Dendritic cell treated with granulocyte-macrophage colony-stimulating factor and Interleukin-4, amounts not matched to agents 40 ng/mL and 50 ng/mL, for 4 days (primary cell): ENCODE measurements at regions not wholly inside any gene's neighbourhood (a gene's known extent, or its start where the extent isn't known, plus 50 kb on each side); places are given as distances from the start of the nearest gene placed in this dataset.

Experiments
- H3K27ac Mint-ChIP-seq: one replicate; pipeline ENCODE4 v1.8.0; 2022; ENCODE audit warnings: mild to moderate bottlenecking, mixed read lengths
- H3K27me3 Mint-ChIP-seq: one replicate; pipeline ENCODE4 v1.8.0; 2022; ENCODE audit warnings: mild to moderate bottlenecking, mixed read lengths
- H3K36me3 Mint-ChIP-seq: one replicate; pipeline ENCODE4 v1.8.0; 2022; ENCODE audit warnings: low read depth, mixed read lengths
- H3K4me1 Mint-ChIP-seq: one replicate; pipeline ENCODE4 v1.8.0; 2022; ENCODE audit warnings: low read depth, mixed read lengths
- H3K4me3 Mint-ChIP-seq: one replicate; pipeline ENCODE4 v1.8.0; 2022; ENCODE audit warnings: mild to moderate bottlenecking, moderate library complexity, mixed read lengths
- H3K9me3 Mint-ChIP-seq: one replicate; pipeline ENCODE4 v1.8.0; 2022; ENCODE audit warnings: mixed read lengths
- intact Hi-C: fragments of 100-400 bp; cut with micrococcal nuclease; formaldehyde crosslinking; loops from one replicate; pipeline ENCODE4 v1.15.0; 2022

GRCh38 chr11:92850296-92850826, 119.1 kb upstream of the MTNR1B start:
- Mint-ChIP-seq H3K27me3 (no peaks in the 10 kb centered on the region), H3K36me3 (no peaks in the 10 kb centered on the region), H3K4me3 (no peak overlapping the region), H3K9me3 (no peaks in the 10 kb centered on the region), H3K27ac (no peak overlapping the region), H3K4me1 (no peaks in the 10 kb centered on the region)
- intact Hi-C loops: no loop called here

GRCh38 chr11:92852229-92852628, 117.2 kb upstream of the MTNR1B start:
- Mint-ChIP-seq H3K4me1 (no peaks in the 10 kb centered on the region), H3K36me3 (no peaks in the 10 kb centered on the region), H3K9me3 (no peaks in the 10 kb centered on the region), H3K27ac (no peak overlapping the region), H3K27me3 (no peaks in the 10 kb centered on the region), H3K4me3 (no peak overlapping the region)
- intact Hi-C loops: no loop called here

- H3K4me1 Mint-ChIP-seq: no peaks in the 10 kb centered on the region
- H3K27me3 Mint-ChIP-seq: no peaks in the 10 kb centered on the region
- no peaks in the 10 kb centered on the region for H3K36me3 Mint-ChIP-seq
- no peaks in the 10 kb centered on the region for H3K9me3 Mint-ChIP-seq
- intact Hi-C loops: no loop called here
- no peak overlapping the region for H3K27ac Mint-ChIP-seq
- no peak overlapping the region for H3K4me3 Mint-ChIP-seq
Observed at GRCh38 chr11:92852946-92853345, 116.5 kb upstream of the MTNR1B start.

- Mint-ChIP-seq H3K4me3 (no peak overlapping the region), H3K9me3 (no peaks in the 10 kb centered on the region), H3K36me3 (no peaks in the 10 kb centered on the region), H3K27me3 (no peaks in the 10 kb centered on the region), H3K4me1 (no peaks in the 10 kb centered on the region), H3K27ac (no peak overlapping the region)
- intact Hi-C loops: no loop called here
Observed at GRCh38 chr11:92854162-92854561, 115.3 kb upstream of the MTNR1B start.

GRCh38 chr11:92854952-92855351, 114.5 kb upstream of the MTNR1B start:
- Mint-ChIP-seq H3K9me3 (no peaks in the 10 kb centered on the region), H3K4me3 (no peak overlapping the region), H3K4me1 (no peaks in the 10 kb centered on the region), H3K27me3 (no peaks in the 10 kb centered on the region), H3K36me3 (no peaks in the 10 kb centered on the region), H3K27ac (no peak overlapping the region)
- intact Hi-C loops: no loop called here

- H3K36me3 Mint-ChIP-seq: no peaks in the 10 kb centered on the region
- H3K4me3 Mint-ChIP-seq: no peak overlapping the region
- H3K4me1 Mint-ChIP-seq: no peaks in the 10 kb centered on the region
- intact Hi-C loops: no loop called here
- no peaks in the 10 kb centered on the region for H3K9me3 Mint-ChIP-seq
- H3K27ac Mint-ChIP-seq: no peak overlapping the region
- H3K27me3 Mint-ChIP-seq: no peaks in the 10 kb centered on the region
Observed at GRCh38 chr11:92855607-92856405, 113.6 kb upstream of the MTNR1B start.

GRCh38 chr11:92857407-92857806, 112.0 kb upstream of the MTNR1B start:
- Mint-ChIP-seq H3K27ac (no peak overlapping the region), H3K9me3 (no peaks in the 10 kb centered on the region), H3K36me3 (no peaks in the 10 kb centered on the region), H3K4me3 (no peak overlapping the region), H3K27me3 (no peaks in the 10 kb centered on the region), H3K4me1 (no peaks in the 10 kb centered on the region)
- intact Hi-C loops: no loop called here

GRCh38 chr11:92859156-92859690, 110.2 kb upstream of the MTNR1B start:
- intact Hi-C loops: no loop called here
- no peak overlapping the region for H3K27ac Mint-ChIP-seq
- no peaks in the 10 kb centered on the region for H3K27me3 Mint-ChIP-seq
- H3K9me3 Mint-ChIP-seq: no peaks in the 10 kb centered on the region
- H3K36me3 Mint-ChIP-seq: no peaks in the 10 kb centered on the region
- no peaks in the 10 kb centered on the region for H3K4me1 Mint-ChIP-seq
- no peak overlapping the region for H3K4me3 Mint-ChIP-seq

- Mint-ChIP-seq H3K9me3 (no peaks in the 10 kb centered on the region), H3K27me3 (no peaks in the 10 kb centered on the region), H3K4me3 (no peak overlapping the region), H3K4me1 (no peaks in the 10 kb centered on the region), H3K27ac (no peak overlapping the region), H3K36me3 (no peaks in the 10 kb centered on the region)
- intact Hi-C loops: no loop called here
Observed at GRCh38 chr11:92861634-92862033, 107.8 kb upstream of the MTNR1B start.

GRCh38 chr11:92865352-92865751, 104.1 kb upstream of the MTNR1B start:
- no peaks in the 10 kb centered on the region for H3K9me3 Mint-ChIP-seq
- no peaks in the 10 kb centered on the region for H3K4me1 Mint-ChIP-seq
- no peaks in the 10 kb centered on the region for H3K36me3 Mint-ChIP-seq
- no peak overlapping the region for H3K27ac Mint-ChIP-seq
- H3K4me3 Mint-ChIP-seq: no peak overlapping the region
- intact Hi-C loops: no loop called here
- no peaks in the 10 kb centered on the region for H3K27me3 Mint-ChIP-seq

- no peaks in the 10 kb centered on the region for H3K27me3 Mint-ChIP-seq
- H3K9me3 Mint-ChIP-seq: no peaks in the 10 kb centered on the region
- no peak overlapping the region for H3K27ac Mint-ChIP-seq
- H3K4me3 Mint-ChIP-seq: no peak overlapping the region
- intact Hi-C loops: no loop called here
- no peaks in the 10 kb centered on the region for H3K4me1 Mint-ChIP-seq
- H3K36me3 Mint-ChIP-seq: no peaks in the 10 kb centered on the region
Observed at GRCh38 chr11:92866679-92867282, 102.7 kb upstream of the MTNR1B start.

GRCh38 chr11:92867913-92868619, 101.4 kb upstream of the MTNR1B start:
- no peaks in the 10 kb centered on the region for H3K9me3 Mint-ChIP-seq
- H3K27ac Mint-ChIP-seq: no peak overlapping the region
- H3K4me1 Mint-ChIP-seq: no peaks in the 10 kb centered on the region
- no peaks in the 10 kb centered on the region for H3K36me3 Mint-ChIP-seq
- intact Hi-C loops: no loop called here
- no peak overlapping the region for H3K4me3 Mint-ChIP-seq
- H3K27me3 Mint-ChIP-seq: no peaks in the 10 kb centered on the region

GRCh38 chr11:92869716-92870115, 99.7 kb upstream of the MTNR1B start:
- no peak overlapping the region for H3K27ac Mint-ChIP-seq
- no peaks in the 10 kb centered on the region for H3K36me3 Mint-ChIP-seq
- H3K4me1 Mint-ChIP-seq: no peaks in the 10 kb centered on the region
- H3K4me3 Mint-ChIP-seq: no peak overlapping the region
- H3K27me3 Mint-ChIP-seq: no peaks in the 10 kb centered on the region
- no peaks in the 10 kb centered on the region for H3K9me3 Mint-ChIP-seq
- intact Hi-C loops: no loop called here

- H3K27me3 Mint-ChIP-seq: no peaks in the 10 kb centered on the region
- no peaks in the 10 kb centered on the region for H3K9me3 Mint-ChIP-seq
- H3K27ac Mint-ChIP-seq: no peak overlapping the region
- no peak overlapping the region for H3K4me3 Mint-ChIP-seq
- H3K4me1 Mint-ChIP-seq: no peaks in the 10 kb centered on the region
- H3K36me3 Mint-ChIP-seq: no peaks in the 10 kb centered on the region
- intact Hi-C loops: no loop called here
Observed at GRCh38 chr11:92870196-92870832, 99.1 kb upstream of the MTNR1B start.
